GM20000 (cell line): ENCODE measurements at regions not wholly inside any gene's neighbourhood (a gene's known extent, or its start where the extent isn't known, plus 50 kb on each side); places are given as distances from the start of the nearest gene placed in this dataset.

Source experiments
- DNase-seq: peaks from one replicate; pipeline ENCODE4 v3.0.0; 2012; ENCODE audit warnings: low spot score
- CTCF ChIP-seq: IDR thresholded peaks from 2 replicates; pipeline ENCODE4 v1.5.1; 2012; ENCODE audit warnings: mild to moderate bottlenecking, control low read depth; ENCODE audit errors: extremely low read depth, missing control alignments

- DNase-seq = no peak
- no peak for TF ChIP-seq CTCF
Measured at GRCh38 chr5:173735691-173736090, 119.2 kb upstream of the BOD1 start.

GRCh38 chr5:173736374-173736773 lies 119.9 kb upstream of the BOD1 start:
- TF ChIP-seq CTCF = no peak
- no peak for DNase-seq

- peak; percentile 78 for DNase-seq
Measured at GRCh38 chr5:173736923-173737412, 120.5 kb upstream of the BOD1 start.

GRCh38 chr5:173739741-173740140 lies 123.3 kb upstream of the BOD1 start:
- no peak for DNase-seq
- TF ChIP-seq CTCF = no peak

More at GRCh38 chr5:173736923-173737412, 120.5 kb upstream of the BOD1 start:
- TF ChIP-seq CTCF = no peak

GRCh38 chr5:173740400-173740799 lies 124.0 kb upstream of the BOD1 start:
- DNase-seq = no peak
- TF ChIP-seq CTCF = no peak

- no peak for DNase-seq
- no peak for TF ChIP-seq CTCF
Measured at GRCh38 chr5:173741087-173741486, 124.6 kb upstream of the BOD1 start.

- no peak for DNase-seq
- TF ChIP-seq CTCF = no peak
Measured at GRCh38 chr5:173741729-173742431, 125.4 kb upstream of the BOD1 start.
